A549 (cell line): ENCODE measurements at regions not wholly inside any gene's neighbourhood (a gene's known extent, or its start where the extent isn't known, plus 50 kb on each side); places are given as distances from the start of the nearest gene placed in this dataset.

Source experiments
- ATAC-seq, 2 experiments: fragments of 200-7000 bp in 1 of 2; fragments of >200 bp in 1 of 2; cut with Nextera tagmentation in 1 of 2; cut with Tn5 transposase in 1 of 2; 3 replicates each; pipeline versions ENCODE4 v1.8.0 to v1.9.1; 2018 to 2020; ENCODE audit warnings: mild to moderate bottlenecking in 1 of 2, moderate library complexity in 1 of 2
- CTCF ChIA-PET: fragments of 300-600 bp; sonication (Branson Sonifier 250); formaldehyde crosslinking; extraction: SDS; loops from one replicate; lab custom pipeline; 2021; ENCODE audit warnings: antibody characterized with exemption, inconsistent platforms; lab: Yijun Ruan, JAX
- POLR2A ChIA-PET: fragments of 350-600 bp; formaldehyde crosslinking; extraction: SDS; loops from one replicate; lab custom pipeline; 2021; ENCODE audit warnings: antibody characterized with exemption, inconsistent platforms; lab: Yijun Ruan, JAX
- DNase-seq, 2 experiments: peaks; one replicate each; pipeline versions ENCODE4 v3.0.0 to v3.0.0-alpha.2; 2011 to 2016; ENCODE audit warnings: low read depth in 1 of 2, low spot score in 1 of 2
- FAIRE-seq: peaks from 2 replicates; lab custom pipeline; 2011; peaks lifted over from hg19 to GRCh38; lab: Jason Lieb, UNC
- H3K27ac ChIP-seq, 2 experiments: fragments of >200 bp; sonication (Bioruptor Twin); formaldehyde crosslinking; 3 replicates each; pipeline ENCODE4 v1.5.1; 2016 to 2017
- H3K4me1 ChIP-seq: fragments of >200 bp; sonication (Bioruptor Twin); formaldehyde crosslinking; 3 replicates; pipeline ENCODE4 v1.6.1; 2016
- H3K4me2 ChIP-seq: fragments of >200 bp; sonication (Bioruptor Twin); formaldehyde crosslinking; 3 replicates; pipeline ENCODE4 v1.6.1; 2016
- H3K4me3 ChIP-seq: fragments of >200 bp; sonication (Bioruptor Twin); formaldehyde crosslinking; 3 replicates; pipeline ENCODE4 v1.5.1; 2016
- H3K9me3 ChIP-seq: fragments of >200 bp; sonication (Bioruptor Twin); formaldehyde crosslinking; 3 replicates; pipeline ENCODE4 v1.6.1; 2016
- CBX2 ChIP-seq: fragments of 200-600 bp; sonication (generic); IDR thresholded peaks from 2 replicates; pipeline ENCODE4 v1.6.1; 2016; ENCODE audit warnings: low read depth, mild to moderate bottlenecking, borderline replicate concordance
- EHMT2 ChIP-seq: fragments of 200-600 bp; sonication (generic); IDR thresholded peaks from 2 replicates; pipeline ENCODE4 v1.6.1; 2016; ENCODE audit warnings: antibody characterized with exemption, low read depth, mild to moderate bottlenecking, moderate library complexity
- EP300 ChIP-seq, 2 experiments: fragments of >200 bp; sonication (Bioruptor Twin); formaldehyde crosslinking; IDR thresholded peaks; 2 replicates in 1 of 2; 3 replicates in 1 of 2; pipeline ENCODE4 v1.6.1; 2016 to 2017
- FOSB ChIP-seq: fragments of 250-450 bp; sonication (Bioruptor Pico); IDR thresholded peaks from 2 replicates; pipeline ENCODE4 v1.5.0; 2020; ENCODE audit warnings: mild to moderate bottlenecking, moderate library complexity
- FOSL2 ChIP-seq, 2 experiments: fragments of 450-650 bp in 1 of 2; fragments of >200 bp in 1 of 2; sonication (Bioruptor Twin) in 1 of 2; formaldehyde crosslinking; IDR thresholded peaks; 2 replicates each; pipeline versions ENCODE4 v1.5.0 to v1.6.1; 2016 to 2020; ENCODE audit warnings: mild to moderate bottlenecking in 1 of 2, moderate library complexity in 1 of 2
- HDAC2 ChIP-seq: fragments of 200-600 bp; sonication (generic); IDR thresholded peaks from 2 replicates; pipeline ENCODE4 v1.6.1; 2016
- HEYL ChIP-seq: fragments of 250-450 bp; sonication (Bioruptor Pico); IDR thresholded peaks from 2 replicates; pipeline ENCODE4 v1.8.0; 2021; ENCODE audit warnings: mild to moderate bottlenecking, moderate library complexity
- HOXB13 ChIP-seq: fragments of 250-450 bp; sonication (Bioruptor Pico); IDR thresholded peaks from 2 replicates; pipeline ENCODE4 v1.5.0; 2020; ENCODE audit warnings: low read depth, mild to moderate bottlenecking, moderate library complexity
- MYC ChIP-seq: IDR thresholded peaks from 2 replicates; pipeline ENCODE4 v1.6.1; 2012; ENCODE audit warnings: mild to moderate bottlenecking, inconsistent platforms, low read length, improper control_type of control experiment, borderline replicate concordance
- NFE2L2 ChIP-seq: fragments of 150-350 bp; conservative IDR thresholded peaks from 2 replicates; pipeline ENCODE4 v1.6.1; 2014; ENCODE audit warnings: low read length
- NPAS2 ChIP-seq: fragments of 250-450 bp; sonication (Bioruptor Pico); IDR thresholded peaks from 2 replicates; pipeline ENCODE4 v1.8.0; 2022; ENCODE audit warnings: mild to moderate bottlenecking, moderate library complexity, borderline replicate concordance
- POLR2A ChIP-seq: IDR thresholded peaks from 2 replicates; pipeline ENCODE4 v1.6.1; 2012; ENCODE audit warnings: mild to moderate bottlenecking, low read length
- POLR2AphosphoS2 ChIP-seq: conservative IDR thresholded peaks from 2 replicates; pipeline ENCODE4 v1.6.1; 2012; ENCODE audit warnings: low read length, improper control_type of control experiment, inconsistent platforms
- RCOR1 ChIP-seq: fragments of 150-350 bp; IDR thresholded peaks from 2 replicates; pipeline ENCODE4 v1.6.1; 2014; ENCODE audit warnings: antibody characterized with exemption, low read length, low read depth
- SMC3 ChIP-seq: fragments of >200 bp; sonication (Bioruptor Twin); formaldehyde crosslinking; IDR thresholded peaks from 3 replicates; pipeline ENCODE4 v1.6.1; 2018; ENCODE audit warnings: inconsistent platforms
- SREBF2 ChIP-seq: fragments of 450-650 bp; IDR thresholded peaks from 2 replicates; pipeline ENCODE4 v1.6.1; 2014; ENCODE audit warnings: mild to moderate bottlenecking, moderate library complexity
- TP53 ChIP-seq: fragments of 250-450 bp; sonication (Bioruptor Pico); IDR thresholded peaks from 2 replicates; pipeline ENCODE4 v1.5.0; 2021; ENCODE audit warnings: mild to moderate bottlenecking, moderate library complexity
- ZNF302 ChIP-seq: fragments of 250-450 bp; sonication (Bioruptor Pico); IDR thresholded peaks from 2 replicates; pipeline ENCODE4 v1.9.0; 2021; ENCODE audit warnings: inconsistent platforms, mild to moderate bottlenecking, moderate library complexity
- WGBS: methylation state at CpG from one replicate; pipeline ENCODE4 v1.1.6; 2017; ENCODE audit errors: missing lambda C conversion rate; 5-methylcytosine and 5-hydroxymethylcytosine counted together
- TF ChIP-seq, protein P1 (sequence below): fragments of 250-450 bp; sonication (Bioruptor Pico); IDR thresholded peaks from 2 replicates; pipeline ENCODE4 v1.5.0; 2021; ENCODE audit warnings: mild to moderate bottlenecking, moderate library complexity, borderline replicate concordance
- TF ChIP-seq, protein P2 (sequence below): fragments of 150-350 bp; IDR thresholded peaks from 2 replicates; pipeline ENCODE4 v1.6.1; 2014; ENCODE audit warnings: low read depth, mild to moderate bottlenecking, low read length
- TF ChIP-seq, protein P3 (sequence below): IDR thresholded peaks from 2 replicates; pipeline ENCODE4 v1.6.1; 2012
- TF ChIP-seq, protein P4 (sequence below): IDR thresholded peaks from 2 replicates; pipeline ENCODE4 v1.6.1; 2012

DNA sequence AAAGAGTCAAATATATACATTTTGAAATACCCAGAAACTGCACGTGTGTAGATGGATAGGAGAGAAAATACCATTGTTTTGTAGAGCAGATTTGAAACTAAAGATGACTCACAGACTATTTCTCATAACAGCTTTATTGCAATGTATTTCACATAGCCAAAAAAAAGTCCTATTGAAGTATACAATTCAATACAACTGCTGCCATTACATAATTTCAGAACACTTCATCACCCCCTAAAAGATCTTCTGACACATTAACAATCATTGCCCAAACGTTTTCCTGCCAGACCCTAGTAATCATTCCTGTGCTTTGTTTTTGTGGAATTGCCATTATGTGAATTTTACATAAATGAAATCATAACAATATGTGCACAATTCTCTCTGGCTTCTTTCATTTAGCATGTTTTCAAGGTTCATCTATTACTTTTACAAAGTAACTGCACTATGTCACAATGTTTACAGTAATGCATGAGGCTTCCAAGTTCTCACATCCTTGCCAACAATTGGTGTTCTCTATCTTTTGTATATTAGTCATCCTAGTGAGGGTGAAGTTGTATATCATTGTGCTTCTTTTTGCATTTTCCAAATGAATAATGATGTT lies 378.6 kb upstream of the CWC22 start:
- ChIA-PET CTCF (no interaction called here), POLR2A (no interaction called here)
- DNase-seq (no peak), FAIRE-seq (no peak), ATAC-seq (no peak)
- H3K4me2 ChIP-seq, result no peak overlapping the region
- no peaks in the 10 kb centered on the region for H3K9me3 ChIP-seq
- H3K27ac ChIP-seq, result no peak overlapping the region
- TF ChIP-seq HEYL (CRISPR knock-in tag) (no peak), EP300 (IDR thresholded peaks at IDR 0.05) (no peak), NFE2L2 (no peak), ZNF302 (CRISPR knock-in tag) (no peak), POLR2A (no peak), SREBF2 (no peak), HDAC2 (no peak), TP53 (no peak), EHMT2 (no peak), SMC3 (no peak), CBX2 (no peak), FOSB (CRISPR knock-in tag) (no peak), MYC (no peak), FOSL2 (IDR thresholded peaks at IDR 0.05) (no peak), FOSL2 (CRISPR knock-in tag; IDR thresholded peaks at IDR 0.05) (no peak), RCOR1 (no peak)
- TF ChIP-seq, protein P1, sequence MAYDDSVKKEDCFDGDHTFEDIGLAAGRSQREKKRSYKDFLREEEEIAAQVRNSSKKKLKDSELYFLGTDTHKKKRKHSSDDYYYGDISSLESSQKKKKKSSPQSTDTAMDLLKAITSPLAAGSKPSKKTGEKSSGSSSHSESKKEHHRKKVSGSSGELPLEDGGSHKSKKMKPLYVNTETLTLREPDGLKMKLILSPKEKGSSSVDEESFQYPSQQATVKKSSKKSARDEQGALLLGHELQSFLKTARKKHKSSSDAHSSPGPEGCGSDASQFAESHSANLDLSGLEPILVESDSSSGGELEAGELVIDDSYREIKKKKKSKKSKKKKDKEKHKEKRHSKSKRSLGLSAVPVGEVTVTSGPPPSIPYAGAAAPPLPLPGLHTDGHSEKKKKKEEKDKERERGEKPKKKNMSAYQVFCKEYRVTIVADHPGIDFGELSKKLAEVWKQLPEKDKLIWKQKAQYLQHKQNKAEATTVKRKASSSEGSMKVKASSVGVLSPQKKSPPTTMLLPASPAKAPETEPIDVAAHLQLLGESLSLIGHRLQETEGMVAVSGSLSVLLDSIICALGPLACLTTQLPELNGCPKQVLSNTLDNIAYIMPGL, result no peak
- TF ChIP-seq, protein P2, sequence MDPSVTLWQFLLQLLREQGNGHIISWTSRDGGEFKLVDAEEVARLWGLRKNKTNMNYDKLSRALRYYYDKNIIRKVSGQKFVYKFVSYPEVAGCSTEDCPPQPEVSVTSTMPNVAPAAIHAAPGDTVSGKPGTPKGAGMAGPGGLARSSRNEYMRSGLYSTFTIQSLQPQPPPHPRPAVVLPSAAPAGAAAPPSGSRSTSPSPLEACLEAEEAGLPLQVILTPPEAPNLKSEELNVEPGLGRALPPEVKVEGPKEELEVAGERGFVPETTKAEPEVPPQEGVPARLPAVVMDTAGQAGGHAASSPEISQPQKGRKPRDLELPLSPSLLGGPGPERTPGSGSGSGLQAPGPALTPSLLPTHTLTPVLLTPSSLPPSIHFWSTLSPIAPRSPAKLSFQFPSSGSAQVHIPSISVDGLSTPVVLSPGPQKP, result no peak
- TF ChIP-seq, protein P3, sequence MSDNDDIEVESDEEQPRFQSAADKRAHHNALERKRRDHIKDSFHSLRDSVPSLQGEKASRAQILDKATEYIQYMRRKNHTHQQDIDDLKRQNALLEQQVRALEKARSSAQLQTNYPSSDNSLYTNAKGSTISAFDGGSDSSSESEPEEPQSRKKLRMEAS, result no peak
- TF ChIP-seq, protein P4, sequence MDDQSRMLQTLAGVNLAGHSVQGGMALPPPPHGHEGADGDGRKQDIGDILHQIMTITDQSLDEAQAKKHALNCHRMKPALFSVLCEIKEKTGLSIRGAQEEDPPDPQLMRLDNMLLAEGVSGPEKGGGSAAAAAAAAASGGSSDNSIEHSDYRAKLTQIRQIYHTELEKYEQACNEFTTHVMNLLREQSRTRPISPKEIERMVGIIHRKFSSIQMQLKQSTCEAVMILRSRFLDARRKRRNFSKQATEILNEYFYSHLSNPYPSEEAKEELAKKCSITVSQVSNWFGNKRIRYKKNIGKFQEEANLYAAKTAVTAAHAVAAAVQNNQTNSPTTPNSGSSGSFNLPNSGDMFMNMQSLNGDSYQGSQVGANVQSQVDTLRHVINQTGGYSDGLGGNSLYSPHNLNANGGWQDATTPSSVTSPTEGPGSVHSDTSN, result no peak
- 1% methylated on average over 2 of the region's 2 CpGs for WGBS
- no peaks in the 10 kb centered on the region for H3K4me1 ChIP-seq
- H3K4me3 ChIP-seq, result no peak overlapping the region

DNA sequence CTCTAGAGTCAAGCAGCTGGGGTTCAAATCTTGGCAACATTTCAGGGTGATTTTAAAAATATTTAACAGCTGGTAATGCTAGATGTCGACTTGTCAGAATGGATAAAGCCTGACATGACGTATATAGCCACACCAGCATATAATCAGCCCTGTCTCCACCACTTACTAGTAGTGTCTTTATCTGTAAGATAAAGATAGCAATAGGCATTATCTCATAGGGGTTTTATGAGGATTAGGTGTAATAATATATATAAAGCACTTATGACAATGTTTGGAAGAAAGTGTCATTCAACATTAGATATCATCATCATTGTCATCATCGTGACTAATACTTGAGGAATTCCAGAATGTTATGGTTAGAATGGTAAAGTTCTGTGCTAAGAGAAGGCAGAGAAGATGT lies 369.0 kb upstream of the CWC22 start:
- H3K27ac ChIP-seq, result no peak overlapping the region
- POLR2A ChIA-PET, result no interaction called here
- FAIRE-seq, result no peak
- WGBS, result 33% methylated on average over 3 of the region's 3 CpGs
- TF ChIP-seq POLR2AphosphoS2, result no peak
- TF ChIP-seq HOXB13, result no peak
- no peak for TF ChIP-seq POLR2A
- TF ChIP-seq NPAS2, result no peak
- no peaks in the 10 kb centered on the region for H3K9me3 ChIP-seq
- H3K4me2 ChIP-seq, result no peak overlapping the region
- no peak for ATAC-seq
- no peak overlapping the region for H3K4me3 ChIP-seq
- H3K4me1 ChIP-seq, result no peaks in the 10 kb centered on the region
- CTCF ChIA-PET, result no interaction called here
- DNase-seq, result no peak
